22Rv1 (cell line): ENCODE measurements at regions not wholly inside any gene's neighbourhood (a gene's known extent, or its start where the extent isn't known, plus 50 kb on each side); places are given as distances from the start of the nearest gene placed in this dataset.

ENCODE experiments used
- CTCF ChIP-seq: fragments of 450-650 bp; IDR thresholded peaks from 2 replicates; pipeline ENCODE4 v1.5.1; 2017; ENCODE audit warnings: mild to moderate bottlenecking
- ZFX ChIP-seq: fragments of 450-650 bp; IDR thresholded peaks from 2 replicates; pipeline ENCODE4 v1.6.1; 2017; ENCODE audit warnings: antibody characterized with exemption, borderline replicate concordance

- TF ChIP-seq CTCF = no peak
- TF ChIP-seq ZFX = no peak
Measured at GRCh38 chr10:8825611-8826010, 771.1 kb downstream of the GATA3 start.
